ENCODE measurements at regions not wholly inside any gene's neighbourhood (a gene's known extent, or its start where the extent isn't known, plus 50 kb on each side); places are given as distances from the start of the nearest gene placed in this dataset.

DNA sequence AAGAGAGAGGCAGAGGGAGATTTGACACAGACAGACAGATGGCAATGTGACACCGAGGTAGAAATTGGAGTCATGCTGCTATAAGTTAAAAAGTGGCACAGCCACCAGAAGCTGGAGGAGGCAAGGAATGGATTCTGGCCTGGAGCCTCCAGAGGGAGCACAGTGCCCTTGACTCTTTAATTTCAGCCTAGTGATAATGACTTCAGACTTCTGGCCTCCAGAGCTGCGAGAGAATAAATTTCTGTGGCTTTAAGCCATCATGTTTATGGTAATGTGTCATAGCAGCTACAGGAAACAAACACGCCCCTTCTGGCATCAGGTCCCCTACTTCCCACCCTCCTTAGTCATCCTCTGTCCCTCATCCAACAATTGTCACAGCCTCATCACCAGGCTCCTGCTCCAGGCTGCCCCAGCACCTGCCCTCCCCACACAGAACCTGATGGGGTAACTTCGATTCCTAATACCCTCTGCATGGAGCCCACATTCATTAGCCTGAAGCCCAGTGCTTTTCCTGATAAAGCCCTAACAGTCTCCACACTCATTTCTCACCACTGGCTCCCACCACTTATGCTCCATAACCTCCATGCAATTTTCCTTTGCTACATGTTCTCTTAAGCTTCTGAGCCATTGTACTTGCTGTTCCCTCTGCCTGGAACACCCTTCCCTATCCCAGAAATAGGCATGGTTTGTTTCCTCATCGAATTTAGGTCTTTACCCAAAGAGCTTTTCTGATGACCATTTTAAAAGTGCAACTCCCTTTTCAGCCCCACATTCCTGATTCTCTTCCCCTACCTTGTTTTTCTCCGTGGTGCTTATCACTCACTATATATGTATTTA, 69.7 kb upstream of the TOX2 start:
- Histone ChIP-seq H3K4me3 (replicated peaks; ENCODE audit: low read depth, low read length) (no peak overlapping the region), H3K36me3 (ENCODE audit: control insufficient read depth, insufficient read depth, low read length) (no peaks in the 10 kb centered on the region), H3K27me3 (replicated peaks; ENCODE audit: control insufficient read depth, insufficient read depth, low read length) (no peaks in the 10 kb centered on the region)
- no peak for DNase-seq (ENCODE audit: extremely low read depth, insufficient read length)
- TF ChIP-seq, protein P1, sequence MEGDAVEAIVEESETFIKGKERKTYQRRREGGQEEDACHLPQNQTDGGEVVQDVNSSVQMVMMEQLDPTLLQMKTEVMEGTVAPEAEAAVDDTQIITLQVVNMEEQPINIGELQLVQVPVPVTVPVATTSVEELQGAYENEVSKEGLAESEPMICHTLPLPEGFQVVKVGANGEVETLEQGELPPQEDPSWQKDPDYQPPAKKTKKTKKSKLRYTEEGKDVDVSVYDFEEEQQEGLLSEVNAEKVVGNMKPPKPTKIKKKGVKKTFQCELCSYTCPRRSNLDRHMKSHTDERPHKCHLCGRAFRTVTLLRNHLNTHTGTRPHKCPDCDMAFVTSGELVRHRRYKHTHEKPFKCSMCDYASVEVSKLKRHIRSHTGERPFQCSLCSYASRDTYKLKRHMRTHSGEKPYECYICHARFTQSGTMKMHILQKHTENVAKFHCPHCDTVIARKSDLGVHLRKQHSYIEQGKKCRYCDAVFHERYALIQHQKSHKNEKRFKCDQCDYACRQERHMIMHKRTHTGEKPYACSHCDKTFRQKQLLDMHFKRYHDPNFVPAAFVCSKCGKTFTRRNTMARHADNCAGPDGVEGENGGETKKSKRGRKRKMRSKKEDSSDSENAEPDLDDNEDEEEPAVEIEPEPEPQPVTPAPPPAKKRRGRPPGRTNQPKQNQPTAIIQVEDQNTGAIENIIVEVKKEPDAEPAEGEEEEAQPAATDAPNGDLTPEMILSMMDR (IDR thresholded peaks at IDR 0.05; ENCODE audit: insufficient read depth, low read length, poor library complexity, severe bottlenecking): no peak

GRCh38 chr20:43843965-43844660, 70.5 kb upstream of the TOX2 start:
- Histone ChIP-seq H3K27me3 (replicated peaks; ENCODE audit: control insufficient read depth, insufficient read depth, low read length) (no peaks in the 10 kb centered on the region), H3K36me3 (ENCODE audit: control insufficient read depth, insufficient read depth, low read length) (no peaks in the 10 kb centered on the region), H3K4me3 (replicated peaks; ENCODE audit: low read depth, low read length) (no peak overlapping the region)
- TF ChIP-seq, protein P1 (IDR thresholded peaks at IDR 0.05; ENCODE audit: insufficient read depth, low read length, poor library complexity, severe bottlenecking): no peak
- no peak for DNase-seq (ENCODE audit: extremely low read depth, insufficient read length)

DNA sequence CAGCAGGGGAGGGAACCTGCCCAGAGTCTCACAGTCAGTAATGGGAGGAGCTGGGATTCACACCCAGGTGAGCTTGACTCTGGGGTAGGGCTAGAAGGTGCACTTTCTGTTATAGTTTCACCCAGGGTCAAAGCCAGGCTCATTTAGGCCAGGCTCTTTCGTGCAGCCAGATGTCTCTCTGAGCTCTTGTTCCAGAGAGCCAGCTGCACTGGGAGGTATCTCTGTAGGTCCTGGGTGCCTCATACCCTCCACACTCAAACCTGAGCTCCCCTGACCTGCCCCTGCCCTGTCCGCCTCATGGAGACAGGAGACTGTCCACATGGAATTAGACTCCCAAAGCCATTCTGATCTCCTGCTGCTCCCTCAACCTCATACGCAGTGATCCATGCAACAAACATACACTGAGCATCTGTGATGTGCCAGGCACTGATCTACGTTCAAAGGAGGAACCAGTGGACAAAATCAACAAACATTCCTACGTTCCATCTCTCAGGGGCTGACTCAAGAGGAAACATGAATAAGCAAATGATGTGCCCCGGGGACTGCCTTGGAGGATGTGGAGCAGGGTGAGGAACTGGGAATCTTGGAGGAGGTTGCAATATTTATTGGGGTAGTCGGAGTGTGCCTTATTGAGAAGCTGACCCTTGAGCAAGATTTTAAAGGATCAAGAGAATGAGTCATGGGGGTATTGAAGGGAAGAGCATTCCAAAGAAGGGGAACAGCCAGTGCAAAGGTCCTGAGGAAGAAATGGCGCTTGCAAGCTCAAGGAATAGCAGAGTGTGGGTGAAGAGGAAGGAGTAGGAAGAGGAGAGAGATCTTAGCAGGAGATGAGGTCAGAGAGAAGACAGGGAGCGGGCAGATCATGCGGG, 71.3 kb upstream of the TOX2 start:
- TF ChIP-seq, protein P1 (IDR thresholded peaks at IDR 0.05; ENCODE audit: insufficient read depth, low read length, poor library complexity, severe bottlenecking): no peak
- no peaks in the 10 kb centered on the region for H3K36me3 ChIP-seq (ENCODE audit: control insufficient read depth, insufficient read depth, low read length)
- H3K4me3 ChIP-seq (replicated peaks; ENCODE audit: low read depth, low read length): no peak overlapping the region
- no peak for DNase-seq (ENCODE audit: extremely low read depth, insufficient read length)
- no peaks in the 10 kb centered on the region for H3K27me3 ChIP-seq (replicated peaks; ENCODE audit: control insufficient read depth, insufficient read depth, low read length)

DNA sequence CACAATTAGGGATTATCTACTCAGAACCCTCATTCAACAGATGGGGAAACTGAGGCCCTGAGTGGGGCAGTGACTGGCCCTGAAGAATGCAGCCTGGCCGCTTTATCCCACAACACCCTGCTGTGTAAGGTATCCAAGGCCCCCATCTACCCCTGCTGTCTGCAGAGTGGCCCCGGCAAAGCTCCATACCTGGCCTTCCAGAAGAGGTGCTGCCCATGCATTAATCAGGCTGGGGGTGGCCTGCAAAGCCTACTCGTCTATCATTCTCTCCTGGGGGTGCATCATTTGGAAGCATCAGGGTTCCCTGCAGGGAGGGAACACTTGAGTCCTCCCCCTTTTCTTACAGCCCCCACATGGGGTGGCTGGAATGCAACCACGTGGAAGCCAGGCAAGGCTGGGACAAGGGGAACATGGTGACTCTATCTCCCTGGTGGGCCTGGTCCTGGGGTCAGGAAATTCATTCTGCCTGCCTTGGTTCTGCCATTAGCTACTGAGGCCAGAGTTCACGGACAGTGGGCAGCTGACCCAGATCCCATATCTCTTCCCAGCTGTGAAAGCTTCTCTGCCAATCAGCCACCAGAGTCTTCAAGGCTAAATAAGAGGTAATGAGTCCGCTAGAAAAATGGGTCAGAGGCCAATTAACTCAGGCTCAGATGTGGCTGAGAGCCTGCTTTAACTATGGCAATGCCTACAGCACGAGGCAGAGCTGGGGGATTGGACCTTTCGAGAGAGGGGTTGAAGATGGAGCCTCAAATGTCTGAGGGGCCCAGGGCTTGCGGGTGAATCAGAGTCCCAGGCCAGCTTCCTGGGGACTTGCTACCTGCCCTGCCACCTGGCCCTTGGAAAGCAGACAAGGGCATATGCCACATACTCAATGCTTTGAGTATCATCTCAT, 72.3 kb upstream of the TOX2 start:
- TF ChIP-seq, protein P1 (IDR thresholded peaks at IDR 0.05; ENCODE audit: insufficient read depth, low read length, poor library complexity, severe bottlenecking): no peak
- Histone ChIP-seq H3K4me3 (replicated peaks; ENCODE audit: low read depth, low read length) (no peak overlapping the region), H3K36me3 (ENCODE audit: control insufficient read depth, insufficient read depth, low read length) (no peaks in the 10 kb centered on the region), H3K27me3 (replicated peaks; ENCODE audit: control insufficient read depth, insufficient read depth, low read length) (no peaks in the 10 kb centered on the region)
- DNase-seq (ENCODE audit: extremely low read depth, insufficient read length): no peak

Data from GM06990 (cell line).